Posterior cingulate gyrus (tissue), 11 donors: ENCODE measurements at regions not wholly inside any gene's neighbourhood (a gene's known extent, or its start where the extent isn't known, plus 50 kb on each side); places are given as distances from the start of the nearest gene placed in this dataset.

Experiments
- DNase-seq, 10 donors: peaks; one replicate each; pipeline versions ENCODE4 v3.0.0 to v3.0.0-alpha.2; 2020 to 2021; ENCODE audit warnings: mixed read lengths in 3 of 10
- intact Hi-C: fragments of 100-400 bp; cut with DNase I; formaldehyde crosslinking; loops from one replicate; pipeline ENCODE4 v1.15.1; 2023

DNA sequence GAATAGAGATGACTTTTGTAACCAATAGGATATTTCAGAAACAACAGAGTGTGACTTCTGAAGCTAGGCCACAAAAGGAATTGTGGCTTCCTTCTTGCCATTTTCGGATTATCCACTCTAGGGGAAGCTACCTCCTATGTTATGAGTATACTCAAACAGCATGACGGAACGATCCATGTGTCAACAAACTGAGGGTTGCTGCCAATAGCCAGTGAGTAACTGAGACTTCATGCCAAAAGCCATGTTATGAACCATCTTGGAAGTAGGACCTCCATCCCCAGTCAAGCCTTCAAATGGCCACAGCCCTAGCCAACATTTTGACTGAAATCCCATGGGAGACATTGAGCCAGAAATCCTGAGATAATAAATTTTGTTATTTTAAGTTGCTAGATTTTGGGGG lies 69.0 kb upstream of the IL6 start:
- intact Hi-C loops, result no loop called here

GRCh38 chr7:22657479-22657878 lies 69.5 kb upstream of the IL6 start:
- DNase-seq, result no peak
- intact Hi-C loops, result no loop called here

More for the DNA sequence above, 69.0 kb upstream of the IL6 start:
- DNase-seq, result no peak

DNA sequence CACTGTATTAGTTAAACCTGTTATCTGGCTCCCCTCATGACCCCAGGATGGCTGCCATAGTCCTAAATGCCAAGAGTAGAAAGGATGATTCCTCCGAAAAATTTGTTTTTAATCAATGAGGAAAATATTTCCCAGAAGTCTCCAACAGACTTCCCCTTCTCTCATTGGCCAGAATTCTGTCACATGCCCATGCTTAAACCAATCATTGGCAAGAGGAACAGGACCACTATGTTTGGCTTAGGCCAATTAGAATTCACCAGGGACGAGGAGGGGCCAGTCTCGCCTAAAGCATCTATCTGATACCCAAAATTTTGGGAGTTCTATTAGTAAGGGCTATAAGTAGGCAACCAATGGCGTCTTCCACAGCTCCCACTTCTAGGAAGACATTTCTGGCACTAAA lies 71.2 kb upstream of the IL6 start:
- intact Hi-C loops, result no loop called here

GRCh38 chr7:22654831-22655230 lies 72.2 kb upstream of the IL6 start:
- DNase-seq, result no peak
- intact Hi-C loops, result no loop called here

More for the DNA sequence above, 71.2 kb upstream of the IL6 start:
- DNase-seq, result no peak

DNA sequence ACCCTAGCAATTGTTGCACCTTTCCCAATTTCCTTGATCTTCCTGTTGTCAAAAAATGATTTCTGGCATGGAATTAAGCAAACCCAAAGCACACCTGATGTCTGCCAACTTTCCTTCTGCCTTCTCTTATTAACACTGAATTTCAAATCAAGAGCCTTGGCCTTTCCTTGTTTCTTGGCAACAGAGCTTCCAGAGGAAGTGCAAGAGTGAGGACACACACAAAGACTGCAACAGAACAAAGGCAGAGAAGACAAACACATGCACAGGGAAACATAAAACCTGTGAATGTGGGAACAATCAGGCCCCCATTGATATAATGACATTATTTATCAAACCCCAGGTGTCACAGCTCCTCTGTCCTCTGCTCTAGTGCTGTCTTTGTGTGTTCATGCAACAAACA lies 73.0 kb upstream of the IL6 start:
- intact Hi-C loops, result no loop called here
- DNase-seq, result no peak

DNA sequence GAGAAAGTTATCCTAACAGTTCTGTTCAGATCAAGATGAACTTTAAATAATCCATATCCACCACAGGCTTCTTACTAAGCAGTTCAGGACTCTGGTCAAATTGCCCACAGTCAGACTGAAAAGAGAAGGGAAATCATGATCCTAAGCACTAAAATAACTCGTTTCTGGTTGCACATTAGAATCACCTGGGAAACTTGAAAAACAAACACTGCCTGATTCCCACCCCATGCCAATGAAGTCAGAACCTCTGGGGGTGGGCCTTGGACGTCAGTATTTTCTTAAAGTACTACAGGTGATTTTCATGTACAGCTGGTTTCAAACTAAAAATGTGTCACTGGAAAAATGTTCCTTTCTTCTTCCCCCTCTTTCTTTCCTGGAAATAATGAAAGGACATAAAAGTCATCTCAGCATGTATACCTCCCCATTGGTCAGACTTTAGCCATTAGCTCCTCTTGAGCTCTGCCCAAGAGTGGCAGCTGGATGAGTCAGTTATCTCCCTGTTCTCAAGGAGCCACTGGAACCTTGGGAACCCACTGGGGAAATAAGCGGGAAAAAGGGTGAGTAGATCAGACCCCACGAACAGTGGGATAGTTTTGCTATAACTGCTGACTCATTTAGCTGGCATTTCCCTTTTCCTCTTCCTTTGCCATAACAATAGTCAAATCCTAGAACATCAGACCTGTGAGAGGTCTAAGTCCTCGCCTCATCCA lies 75.3 kb upstream of the IL6 start:
- intact Hi-C loops, result no loop called here

GRCh38 chr7:22651036-22651435 lies 76.0 kb upstream of the IL6 start:
- intact Hi-C loops, result no loop called here
- no peak for DNase-seq

More for the DNA sequence above, 75.3 kb upstream of the IL6 start:
- DNase-seq, result no peak

DNA sequence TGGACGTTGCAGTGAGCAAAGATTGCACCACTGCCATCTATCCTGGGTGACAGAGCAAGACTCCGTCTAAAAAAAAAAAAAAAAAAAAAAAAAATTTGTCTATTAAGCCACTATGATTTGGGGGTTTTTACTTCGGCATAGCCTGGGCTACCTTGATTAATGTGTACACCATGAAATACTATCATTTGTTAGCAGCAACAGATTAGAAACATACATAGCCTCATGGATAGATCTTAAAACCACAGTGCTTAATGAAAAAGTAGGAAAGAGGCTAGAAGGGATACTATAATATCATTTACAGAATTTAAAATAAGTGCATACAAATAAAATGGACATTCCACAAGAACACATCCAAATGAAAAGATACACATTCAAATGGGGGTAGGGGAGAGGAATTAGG lies 77.3 kb upstream of the IL6 start:
- intact Hi-C loops, result no loop called here
- no peak for DNase-seq

DNA sequence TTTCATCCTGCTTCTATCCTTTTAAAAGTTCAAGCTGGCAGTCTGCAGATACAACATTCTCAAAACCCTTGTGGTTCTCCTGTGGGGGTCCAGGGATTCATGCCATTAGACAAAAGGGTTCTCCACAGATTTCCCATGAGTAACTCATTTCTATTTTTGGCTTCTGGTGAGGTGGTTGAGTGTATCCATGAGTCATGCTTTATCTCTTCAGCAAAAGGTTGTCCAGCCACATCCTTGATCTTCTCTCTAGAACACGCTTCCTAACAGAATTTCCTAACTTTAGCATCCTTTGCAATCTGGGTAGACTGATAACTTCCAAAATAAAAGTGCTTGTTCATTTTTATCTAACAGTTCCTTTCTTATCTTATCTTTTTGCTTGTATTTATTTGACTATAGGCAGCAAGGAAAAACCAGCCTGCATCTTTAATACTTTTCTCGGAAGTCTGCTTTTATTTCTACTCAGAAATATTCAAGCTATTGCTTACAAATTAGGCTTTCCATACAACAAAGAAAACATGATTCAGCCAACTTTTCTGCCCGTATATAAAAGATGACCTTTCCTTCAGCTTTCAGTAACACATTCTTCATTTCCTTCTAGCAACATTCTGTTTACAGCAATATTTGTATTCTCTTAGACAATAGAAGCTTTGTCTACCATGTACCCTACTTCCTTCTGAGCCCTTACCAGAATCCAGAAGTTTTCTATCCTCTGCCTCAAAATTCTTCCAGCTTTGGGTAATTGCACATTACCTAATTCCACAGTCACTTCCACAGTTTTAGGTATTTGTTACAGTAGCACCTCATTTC lies 79.3 kb upstream of the IL6 start:
- DNase-seq, result no peak
- intact Hi-C loops, result no loop called here

- intact Hi-C loops, result no loop called here
- no peak for DNase-seq
Measured at GRCh38 chr7:22645418-22646181, 81.4 kb upstream of the IL6 start.

DNA sequence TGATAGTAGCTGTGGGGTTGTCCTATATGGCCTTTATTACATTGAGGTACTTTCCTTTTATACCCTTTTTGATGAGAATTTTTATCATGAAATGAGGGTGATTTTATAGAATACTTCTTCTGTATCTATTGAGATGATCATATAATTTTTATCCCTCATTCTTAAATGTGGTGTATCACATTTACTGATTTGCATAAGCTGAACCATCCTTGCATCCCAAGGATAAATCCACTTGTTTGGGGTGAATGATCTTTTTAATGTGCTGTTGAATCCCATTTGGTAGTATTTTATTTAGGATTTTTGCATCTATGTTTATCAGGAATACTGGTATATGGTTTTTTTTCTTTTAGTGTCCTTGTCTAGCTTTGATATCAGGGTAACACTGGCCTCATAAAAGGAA lies 84.5 kb upstream of the IL6 start:
- DNase-seq, result no peak
- intact Hi-C loops, result no loop called here

- no peak for DNase-seq
- intact Hi-C loops, result no loop called here
Measured at GRCh38 chr7:22640269-22640668, 86.7 kb upstream of the IL6 start.

DNA sequence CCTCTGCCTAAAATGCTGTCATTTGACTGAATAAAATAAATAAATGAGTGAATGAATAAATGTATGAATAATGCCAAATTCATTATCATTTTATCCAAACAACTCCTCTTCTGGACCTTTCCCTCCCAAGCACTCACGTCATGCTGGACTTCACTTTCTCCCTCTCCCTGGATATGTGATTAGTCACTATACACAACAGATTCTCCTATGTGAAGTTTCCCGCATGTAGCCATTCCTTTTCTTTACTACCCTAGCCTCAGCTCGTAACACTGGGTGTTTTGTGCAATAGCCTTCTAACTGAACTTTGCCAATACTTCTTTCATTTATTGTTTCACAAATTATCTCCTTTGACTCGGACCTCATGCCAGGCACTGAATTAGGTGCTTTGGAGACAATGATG lies 87.6 kb upstream of the IL6 start:
- intact Hi-C loops, result no loop called here
- DNase-seq, result no peak

- intact Hi-C loops, result no loop called here
Measured at GRCh38 chr7:22635349-22635748, 91.7 kb upstream of the IL6 start.

GRCh38 chr7:22633954-22634474 lies 93.0 kb upstream of the IL6 start:
- DNase-seq, result no peak

More at GRCh38 chr7:22635349-22635748, 91.7 kb upstream of the IL6 start:
- no peak for DNase-seq

DNA sequence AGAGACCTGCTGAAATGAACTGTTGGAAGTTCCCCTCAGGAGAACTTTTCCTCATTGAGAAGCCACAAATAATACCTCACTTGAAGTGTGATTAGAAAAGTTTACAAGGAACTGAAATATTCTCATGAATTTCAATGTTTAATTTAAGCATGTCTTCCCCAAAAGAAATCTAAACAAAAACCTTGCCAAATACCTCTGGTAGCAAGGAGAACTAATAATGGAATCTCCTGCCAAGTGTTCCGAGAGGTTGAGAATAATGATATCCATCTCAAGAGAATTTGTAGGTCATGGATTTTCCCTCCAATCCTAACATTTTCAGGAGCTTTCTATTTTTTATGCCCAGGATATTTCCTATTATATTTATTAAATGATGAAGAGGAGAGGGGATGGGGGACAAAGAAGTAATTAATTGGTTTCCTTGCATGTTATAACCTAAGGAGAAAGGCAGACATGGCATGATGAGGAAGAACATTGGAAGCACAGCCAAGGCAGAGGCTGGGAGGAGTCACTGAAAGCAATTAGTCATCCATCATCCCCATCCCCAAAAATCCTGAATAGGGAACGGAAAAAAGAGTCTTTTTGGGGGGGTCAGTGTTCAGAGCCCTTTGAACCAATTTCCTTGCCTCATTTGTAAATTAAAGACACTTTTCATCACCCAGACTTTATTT lies 93.6 kb upstream of the IL6 start:
- intact Hi-C loops, result no loop called here
- DNase-seq, result no peak

More at GRCh38 chr7:22633954-22634474, 93.0 kb upstream of the IL6 start:
- intact Hi-C loops, result no loop called here

- intact Hi-C loops, result no loop called here
Measured at GRCh38 chr7:22632674-22633073, 94.3 kb upstream of the IL6 start.

GRCh38 chr7:22631730-22632129 lies 95.3 kb upstream of the IL6 start:
- intact Hi-C loops, result no loop called here
- DNase-seq, result no peak

More at GRCh38 chr7:22632674-22633073, 94.3 kb upstream of the IL6 start:
- DNase-seq, result no peak

DNA sequence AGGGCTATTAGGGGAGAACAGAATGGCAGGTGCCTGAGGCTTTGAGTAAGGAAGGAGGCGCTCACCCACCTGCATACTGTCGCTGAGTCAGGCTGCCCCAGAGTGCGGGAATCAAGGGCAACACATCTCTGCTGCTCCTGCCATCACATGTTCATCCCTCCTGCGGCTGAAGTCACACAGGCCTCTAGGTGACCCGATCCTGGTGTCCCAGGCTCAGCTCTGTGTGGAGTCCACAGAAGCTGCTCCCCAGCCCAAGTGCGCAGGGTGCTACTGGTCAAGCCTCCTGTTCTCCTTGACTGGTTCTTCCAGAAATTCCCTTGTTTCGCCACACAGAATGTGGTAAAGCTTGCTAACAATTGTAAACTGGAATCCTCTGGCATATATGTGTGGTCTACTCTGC lies 96.9 kb upstream of the IL6 start:
- intact Hi-C loops, result no loop called here
- DNase-seq, result peak in 1 of 10 donors; percentile 63

DNA sequence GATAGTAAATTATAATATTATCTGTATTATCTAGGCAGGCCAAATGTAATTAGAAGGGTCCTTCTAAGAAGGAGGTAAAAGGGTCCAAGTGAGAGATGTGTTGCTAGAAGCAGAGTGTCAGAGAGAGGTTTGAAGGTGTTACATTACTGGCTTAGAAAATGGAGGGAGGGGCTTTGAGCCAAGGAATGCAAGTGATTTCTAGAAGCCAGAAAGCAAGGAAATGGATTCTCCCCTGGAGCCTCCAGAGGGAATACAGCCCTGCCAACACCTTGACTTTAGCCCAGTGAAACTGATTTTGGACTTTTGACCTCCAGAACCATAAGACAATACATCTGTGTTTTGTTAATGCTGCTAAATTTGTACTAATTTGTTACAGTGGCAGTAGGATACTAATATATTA lies 97.9 kb upstream of the IL6 start:
- intact Hi-C loops, result no loop called here
- no peak for DNase-seq
